NCI-H1105 (cell line): ENCODE measurements at regions not wholly inside any gene's neighbourhood (a gene's known extent, or its start where the extent isn't known, plus 50 kb on each side); places are given as distances from the start of the nearest gene placed in this dataset.

Source experiments
- DNase-seq: peaks from one replicate; lab custom pipeline; 2025; lab: John Stamatoyannopoulos, UW

GRCh38 chr10:55158633-55159032 is 357.6 kb upstream of the PCDH15 start:
- DNase-seq = no peak

GRCh38 chr10:55146032-55146431 is 345.0 kb upstream of the PCDH15 start:
- no peak for DNase-seq

GRCh38 chr10:55144001-55144400 is 343.0 kb upstream of the PCDH15 start:
- DNase-seq = no peak

GRCh38 chr10:55141892-55142291 is 340.9 kb upstream of the PCDH15 start:
- DNase-seq = no peak

GRCh38 chr10:55137063-55137462 is 336.0 kb upstream of the PCDH15 start:
- no peak for DNase-seq

- DNase-seq = no peak
Measured at GRCh38 chr10:55104738-55105137, 303.7 kb upstream of the PCDH15 start.

GRCh38 chr10:55098452-55098851 is 297.4 kb upstream of the PCDH15 start:
- no peak for DNase-seq

GRCh38 chr10:55091691-55092328 is 290.8 kb upstream of the PCDH15 start:
- DNase-seq = no peak

- DNase-seq = no peak
Measured at GRCh38 chr10:55078121-55078520, 277.1 kb upstream of the PCDH15 start.

GRCh38 chr10:55065185-55065584 is 264.2 kb upstream of the PCDH15 start:
- DNase-seq = no peak

GRCh38 chr10:55063811-55064210 is 262.8 kb upstream of the PCDH15 start:
- DNase-seq = no peak

- DNase-seq = no peak
Measured at GRCh38 chr10:55062349-55062748, 261.3 kb upstream of the PCDH15 start.

- no peak for DNase-seq
Measured at GRCh38 chr10:55058800-55059199, 257.8 kb upstream of the PCDH15 start.

- DNase-seq = no peak
Measured at GRCh38 chr10:55051515-55051914, 250.5 kb upstream of the PCDH15 start.

- DNase-seq = no peak
Measured at GRCh38 chr10:55048830-55049498, 247.9 kb upstream of the PCDH15 start.

GRCh38 chr10:55043540-55043939 is 242.5 kb upstream of the PCDH15 start:
- DNase-seq = no peak

GRCh38 chr10:55033061-55033460 is 232.0 kb upstream of the PCDH15 start:
- DNase-seq = no peak

GRCh38 chr10:55024713-55025112 is 223.7 kb upstream of the PCDH15 start:
- peak; percentile 1 for DNase-seq

- no peak for DNase-seq
Measured at GRCh38 chr10:55019439-55019838, 218.4 kb upstream of the PCDH15 start.

- DNase-seq = no peak
Measured at GRCh38 chr10:55013318-55013717, 212.3 kb upstream of the PCDH15 start.

- no peak for DNase-seq
Measured at GRCh38 chr10:55002420-55002819, 201.4 kb upstream of the PCDH15 start.

GRCh38 chr10:55001422-55001821 is 200.4 kb upstream of the PCDH15 start:
- no peak for DNase-seq

- DNase-seq = no peak
Measured at GRCh38 chr10:54993148-54993547, 192.1 kb upstream of the PCDH15 start.

- DNase-seq = no peak
Measured at GRCh38 chr10:54985732-54986131, 184.7 kb upstream of the PCDH15 start.
